ENCODE measurements at regions not wholly inside any gene's neighbourhood (a gene's known extent, or its start where the extent isn't known, plus 50 kb on each side); places are given as distances from the start of the nearest gene placed in this dataset.

DNA sequence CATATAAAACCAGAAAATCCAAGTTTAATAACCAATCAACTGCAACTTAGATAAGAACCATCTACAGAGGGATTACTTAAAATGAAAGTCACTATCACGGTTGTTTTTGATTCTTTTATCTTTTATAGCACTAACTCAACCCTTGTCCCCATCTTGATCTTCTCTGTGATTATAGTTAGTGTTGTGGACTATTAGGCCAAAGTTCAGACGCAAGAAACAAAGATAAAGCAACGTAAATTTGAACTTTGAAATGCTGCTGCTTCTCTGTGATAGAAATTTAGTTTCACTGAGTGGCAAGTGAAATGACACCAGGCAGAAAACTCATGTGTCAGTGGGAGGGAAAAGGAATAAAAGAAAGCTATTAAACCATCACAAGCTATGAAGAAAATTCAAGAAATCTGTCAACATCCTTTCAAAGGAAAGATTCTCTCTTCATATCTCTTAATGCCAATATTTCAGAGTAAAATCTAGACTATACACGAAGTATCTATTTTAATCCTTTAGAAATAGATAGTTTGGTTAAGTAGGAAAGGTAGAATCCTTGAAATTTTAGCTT is 71.8 kb upstream of the MALRD1 start:
- BruUV-seq (replicated peaks), result no TSS peak
- intact Hi-C loops (cut with micrococcal nuclease) (no loop called here), dilution Hi-C loops (cut with MboI; ENCODE audit: extremely low pct_ligation_motif_present, low sequenced_read_pairs) (no loop called here)
- Histone ChIP-seq H3K27ac (ENCODE audit: insufficient read depth, low read depth, low read length) (no peak overlapping the region), H3K27me3 (ENCODE audit: control insufficient read depth in 2 of 2, insufficient read depth in 2 of 2, low read length in 2 of 2) (no peaks in the 10 kb centered on the region), H3K4me3 (replicated peaks in 1 of 3; ENCODE audit: insufficient read depth in 1 of 3, low read depth in 1 of 3, low read length in 3 of 3) (no peak overlapping the region), H3K79me2 (ENCODE audit: control insufficient read depth, insufficient read depth, low read length) (no peaks in the 10 kb centered on the region), H3K9me1 (replicated peaks; ENCODE audit: control insufficient read depth, extremely low read depth, insufficient read depth, low read length) (no peaks in the 10 kb centered on the region), H3K9ac (replicated peaks; ENCODE audit: extremely low read depth, insufficient read depth, low read length) (no peak overlapping the region), H3K36me3 (ENCODE audit: control insufficient read depth in 2 of 2, extremely low read depth in 1 of 2, insufficient read depth in 2 of 2, low read length in 2 of 2) (no peaks in the 10 kb centered on the region), H4K20me1 (replicated peaks; ENCODE audit: control insufficient read depth, extremely low read depth, insufficient read depth, low read length) (no peaks in the 10 kb centered on the region), H2AFZ (ENCODE audit: low read depth, low read length) (no peak overlapping the region), H3K4me1 (ENCODE audit: control insufficient read depth, extremely low read depth, insufficient read depth, low read length) (no peaks in the 10 kb centered on the region), H3K4me2 (ENCODE audit: insufficient read depth, low read length) (no peak overlapping the region), H3K9me3 (replicated peaks; ENCODE audit: control insufficient read depth, insufficient read depth, low read length) (no peaks in the 10 kb centered on the region)
- TF ChIP-seq, protein P1, sequence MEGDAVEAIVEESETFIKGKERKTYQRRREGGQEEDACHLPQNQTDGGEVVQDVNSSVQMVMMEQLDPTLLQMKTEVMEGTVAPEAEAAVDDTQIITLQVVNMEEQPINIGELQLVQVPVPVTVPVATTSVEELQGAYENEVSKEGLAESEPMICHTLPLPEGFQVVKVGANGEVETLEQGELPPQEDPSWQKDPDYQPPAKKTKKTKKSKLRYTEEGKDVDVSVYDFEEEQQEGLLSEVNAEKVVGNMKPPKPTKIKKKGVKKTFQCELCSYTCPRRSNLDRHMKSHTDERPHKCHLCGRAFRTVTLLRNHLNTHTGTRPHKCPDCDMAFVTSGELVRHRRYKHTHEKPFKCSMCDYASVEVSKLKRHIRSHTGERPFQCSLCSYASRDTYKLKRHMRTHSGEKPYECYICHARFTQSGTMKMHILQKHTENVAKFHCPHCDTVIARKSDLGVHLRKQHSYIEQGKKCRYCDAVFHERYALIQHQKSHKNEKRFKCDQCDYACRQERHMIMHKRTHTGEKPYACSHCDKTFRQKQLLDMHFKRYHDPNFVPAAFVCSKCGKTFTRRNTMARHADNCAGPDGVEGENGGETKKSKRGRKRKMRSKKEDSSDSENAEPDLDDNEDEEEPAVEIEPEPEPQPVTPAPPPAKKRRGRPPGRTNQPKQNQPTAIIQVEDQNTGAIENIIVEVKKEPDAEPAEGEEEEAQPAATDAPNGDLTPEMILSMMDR (IDR thresholded peaks at IDR 0.05; ENCODE audit: extremely low read depth in 1 of 2, insufficient read depth in 1 of 2, low read depth in 1 of 2, low read length in 2 of 2), result no peak
- TF ChIP-seq GATA2 (IDR thresholded peaks at IDR 0.05; ENCODE audit: insufficient read depth, insufficient read length, low read depth, low read length) (no peak), FOS (IDR thresholded peaks at IDR 0.05; ENCODE audit: borderline replicate concordance, insufficient read depth, low read length) (no peak), JUN (IDR thresholded peaks at IDR 0.05; ENCODE audit: borderline replicate concordance, insufficient read depth, insufficient read length, low read depth) (no peak), POLR2A (IDR thresholded peaks at IDR 0.05; ENCODE audit: low read depth, low read length) (no peak), POLR2AphosphoS5 (IDR thresholded peaks at IDR 0.05; ENCODE audit: insufficient read depth, low read depth, low read length) (no peak), MYC (IDR thresholded peaks at IDR 0.05; ENCODE audit: low read depth, low read length) (no peak), EZH2 (IDR thresholded peaks at IDR 0.05; ENCODE audit: borderline replicate concordance, low read depth, low read length, severe bottlenecking) (no peak)
- TF ChIP-seq, protein P2, sequence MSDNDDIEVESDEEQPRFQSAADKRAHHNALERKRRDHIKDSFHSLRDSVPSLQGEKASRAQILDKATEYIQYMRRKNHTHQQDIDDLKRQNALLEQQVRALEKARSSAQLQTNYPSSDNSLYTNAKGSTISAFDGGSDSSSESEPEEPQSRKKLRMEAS (IDR thresholded peaks at IDR 0.05; ENCODE audit: insufficient read depth, insufficient read length), result no peak
- no peak for FAIRE-seq
- POLR2A ChIA-PET, result no interaction called here
- no peak for DNase-seq (ENCODE audit: low read depth, low spot score)
- CTCF ChIA-PET, result no interaction called here
